WERI-Rb-1 (cell line): ENCODE measurements at regions not wholly inside any gene's neighbourhood (a gene's known extent, or its start where the extent isn't known, plus 50 kb on each side); places are given as distances from the start of the nearest gene placed in this dataset.
A peak's percentile ranks its signal among the peaks of the same experiment; 100 is the strongest.

ENCODE experiments used
- DNase-seq: peaks from one replicate; pipeline ENCODE4 v3.0.0-alpha.2; 2020
- H3K27ac ChIP-seq: fragments of 250-450 bp; sonication (Bioruptor Pico); 2 replicates; pipeline ENCODE4 v1.5.1; 2020; ENCODE audit warnings: mild to moderate bottlenecking, moderate library complexity
- H3K27me3 ChIP-seq: fragments of 250-450 bp; sonication (Bioruptor Pico); 2 replicates; pipeline ENCODE4 v1.5.1; 2021; ENCODE audit warnings: mild to moderate bottlenecking, low read depth, moderate library complexity; ENCODE audit not compliant: insufficient read depth, severe bottlenecking
- H3K36me3 ChIP-seq: fragments of 250-450 bp; sonication (Bioruptor Pico); 2 replicates; pipeline ENCODE4 v1.5.1; 2020; ENCODE audit warnings: mild to moderate bottlenecking, moderate library complexity
- H3K4me3 ChIP-seq: 2 replicates; pipeline ENCODE4 v1.5.1; 2011; ENCODE audit warnings: low read depth, mild to moderate bottlenecking, control low read depth, low read length
- H3K9me3 ChIP-seq: fragments of 250-450 bp; sonication (Bioruptor Pico); 2 replicates; pipeline ENCODE4 v1.5.1; 2021; ENCODE audit warnings: mild to moderate bottlenecking, moderate library complexity; ENCODE audit not compliant: severe bottlenecking
- TF ChIP-seq, protein P1 (sequence below): IDR thresholded peaks from 2 replicates; pipeline ENCODE4 v1.5.1; 2011; ENCODE audit warnings: low read depth, mild to moderate bottlenecking, control low read depth, inconsistent platforms, low read length

DNA sequence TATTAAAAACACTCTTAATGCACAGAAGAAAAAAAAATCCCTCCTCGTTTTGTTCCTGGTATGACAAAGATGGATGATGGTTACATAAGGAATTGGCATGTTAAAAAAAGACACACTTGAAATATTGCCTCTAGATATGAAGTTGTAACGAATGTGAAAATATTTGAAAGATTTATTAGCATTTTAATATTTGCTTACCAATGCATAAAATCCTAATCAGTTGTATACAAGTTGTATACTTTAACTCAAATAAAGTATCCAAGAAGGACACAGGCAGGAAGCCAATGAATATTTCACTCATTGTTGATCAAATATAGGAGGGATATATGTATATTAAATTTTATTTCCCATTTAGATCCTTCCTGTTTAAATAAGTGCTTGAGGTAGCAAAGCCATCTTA, 850.8 kb upstream of the RBFOX1 start:
- no peak overlapping the region for H3K4me3 ChIP-seq
- TF ChIP-seq, protein P1, sequence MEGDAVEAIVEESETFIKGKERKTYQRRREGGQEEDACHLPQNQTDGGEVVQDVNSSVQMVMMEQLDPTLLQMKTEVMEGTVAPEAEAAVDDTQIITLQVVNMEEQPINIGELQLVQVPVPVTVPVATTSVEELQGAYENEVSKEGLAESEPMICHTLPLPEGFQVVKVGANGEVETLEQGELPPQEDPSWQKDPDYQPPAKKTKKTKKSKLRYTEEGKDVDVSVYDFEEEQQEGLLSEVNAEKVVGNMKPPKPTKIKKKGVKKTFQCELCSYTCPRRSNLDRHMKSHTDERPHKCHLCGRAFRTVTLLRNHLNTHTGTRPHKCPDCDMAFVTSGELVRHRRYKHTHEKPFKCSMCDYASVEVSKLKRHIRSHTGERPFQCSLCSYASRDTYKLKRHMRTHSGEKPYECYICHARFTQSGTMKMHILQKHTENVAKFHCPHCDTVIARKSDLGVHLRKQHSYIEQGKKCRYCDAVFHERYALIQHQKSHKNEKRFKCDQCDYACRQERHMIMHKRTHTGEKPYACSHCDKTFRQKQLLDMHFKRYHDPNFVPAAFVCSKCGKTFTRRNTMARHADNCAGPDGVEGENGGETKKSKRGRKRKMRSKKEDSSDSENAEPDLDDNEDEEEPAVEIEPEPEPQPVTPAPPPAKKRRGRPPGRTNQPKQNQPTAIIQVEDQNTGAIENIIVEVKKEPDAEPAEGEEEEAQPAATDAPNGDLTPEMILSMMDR, result no peak
- H3K36me3 ChIP-seq, result no peaks in the 10 kb centered on the region
- peaks cover 5% of the 10 kb centered on the region for H3K9me3 ChIP-seq
- H3K27ac ChIP-seq, result no peak overlapping the region
- peaks cover 3% of the 10 kb centered on the region for H3K27me3 ChIP-seq
- DNase-seq, result no peak

- no peak for DNase-seq
- no peaks in the 10 kb centered on the region for H3K36me3 ChIP-seq
- H3K4me3 ChIP-seq, result no peak overlapping the region
- H3K27me3 ChIP-seq, result no peaks in the 10 kb centered on the region
- TF ChIP-seq, protein P1, result no peak
- H3K27ac ChIP-seq, result no peak overlapping the region
- no peaks in the 10 kb centered on the region for H3K9me3 ChIP-seq
Measured at GRCh38 chr16:6453742-6454141, 878.9 kb upstream of the RBFOX1 start.

GRCh38 chr16:6447021-6447790, 885.4 kb upstream of the RBFOX1 start:
- TF ChIP-seq, protein P1, result no peak
- Histone ChIP-seq H3K27me3 (no peaks in the 10 kb centered on the region), H3K9me3 (no peaks in the 10 kb centered on the region), H3K36me3 (no peaks in the 10 kb centered on the region), H3K27ac (no peak overlapping the region), H3K4me3 (no peak overlapping the region)
- DNase-seq, result no peak

- Histone ChIP-seq H3K4me3 (no peak overlapping the region), H3K36me3 (no peaks in the 10 kb centered on the region), H3K27ac (no peak overlapping the region), H3K27me3 (no peaks in the 10 kb centered on the region), H3K9me3 (no peaks in the 10 kb centered on the region)
- TF ChIP-seq, protein P1, result no peak
- peak; percentile 9 for DNase-seq
Measured at GRCh38 chr16:6446370-6446769, 886.3 kb upstream of the RBFOX1 start.

DNA sequence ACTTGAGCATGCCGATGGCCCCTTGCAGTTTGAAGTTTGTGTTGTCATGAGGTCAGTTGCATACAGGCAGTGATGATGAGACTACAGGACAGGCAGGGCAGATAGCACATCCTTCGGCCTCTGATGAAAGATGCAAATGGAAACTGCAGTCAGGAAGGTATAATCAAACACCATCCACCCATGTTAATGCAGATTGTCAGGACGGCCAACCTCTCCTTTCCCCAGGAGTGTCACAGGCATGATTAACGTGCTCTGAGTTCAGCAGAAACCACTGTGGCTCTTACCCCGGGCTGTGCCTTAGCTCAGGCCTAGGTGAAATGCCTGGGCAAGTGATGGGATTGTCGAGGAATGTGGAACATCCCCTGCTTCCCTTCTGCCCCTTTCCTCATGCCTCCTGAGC, 893.5 kb upstream of the RBFOX1 start:
- DNase-seq, result no peak
- no peaks in the 10 kb centered on the region for H3K36me3 ChIP-seq
- TF ChIP-seq, protein P1, result no peak
- H3K27ac ChIP-seq, result no peak overlapping the region
- H3K27me3 ChIP-seq, result no peaks in the 10 kb centered on the region
- no peak overlapping the region for H3K4me3 ChIP-seq
- H3K9me3 ChIP-seq, result no peaks in the 10 kb centered on the region

GRCh38 chr16:6428861-6429260, 903.8 kb upstream of the RBFOX1 start:
- H3K36me3 ChIP-seq, result no peaks in the 10 kb centered on the region
- no peak overlapping the region for H3K4me3 ChIP-seq
- no peaks in the 10 kb centered on the region for H3K9me3 ChIP-seq
- DNase-seq, result peak; percentile 38
- no peaks in the 10 kb centered on the region for H3K27me3 ChIP-seq
- H3K27ac ChIP-seq, result no peak overlapping the region
- TF ChIP-seq, protein P1, result no peak
